H9 (cell line): ENCODE measurements at regions not wholly inside any gene's neighbourhood (a gene's known extent, or its start where the extent isn't known, plus 50 kb on each side); places are given as distances from the start of the nearest gene placed in this dataset.

Source experiments
- DNase-seq: peaks from one replicate; pipeline ENCODE4 v3.0.0-alpha.2; 2017
- H2AFZ ChIP-seq: one replicate; pipeline ENCODE4 v1.6.1; 2013; ENCODE audit warnings: mild to moderate bottlenecking, low read length, control low read depth, moderate library complexity
- H2AK5ac ChIP-seq: 2 replicates; pipeline ENCODE4 v1.6.1; 2013; ENCODE audit warnings: low read length, control low read depth, mixed read lengths; ENCODE audit not compliant: insufficient read length
- H2BK120ac ChIP-seq: one replicate; pipeline ENCODE4 v1.6.1; 2013; ENCODE audit warnings: low read depth, mild to moderate bottlenecking, low read length, control low read depth, inconsistent platforms; ENCODE audit not compliant: poor library complexity, severe bottlenecking
- H2BK12ac ChIP-seq: 2 replicates; pipeline ENCODE4 v1.6.1; 2013; ENCODE audit warnings: low read length, control low read depth, mixed read lengths, low read depth; ENCODE audit not compliant: insufficient read length
- H2BK15ac ChIP-seq: 2 replicates; pipeline ENCODE4 v1.6.1; 2013; ENCODE audit warnings: low read depth, low read length, control low read depth
- H2BK20ac ChIP-seq: one replicate; pipeline ENCODE4 v1.6.1; 2013; ENCODE audit warnings: low read depth, mild to moderate bottlenecking, low read length, control low read depth, inconsistent platforms; ENCODE audit not compliant: poor library complexity, severe bottlenecking
- H2BK5ac ChIP-seq: 2 replicates; pipeline ENCODE4 v1.6.1; 2013; ENCODE audit warnings: low read length, control low read depth, mixed read lengths; ENCODE audit not compliant: insufficient read length
- H3K14ac ChIP-seq: 2 replicates; pipeline ENCODE4 v1.6.1; 2013; ENCODE audit warnings: low read length, control low read depth; ENCODE audit not compliant: insufficient read depth
- H3K18ac ChIP-seq: 2 replicates; pipeline ENCODE4 v1.6.1; 2013; ENCODE audit warnings: low read depth, mild to moderate bottlenecking, mixed read lengths, low read length, control low read depth; ENCODE audit not compliant: insufficient read length
- H3K23ac ChIP-seq: 2 replicates; pipeline ENCODE4 v1.6.1; 2013; ENCODE audit warnings: low read length, control low read depth, mixed read lengths, low read depth; ENCODE audit not compliant: insufficient read length
- H3K23me2 ChIP-seq: 2 replicates; pipeline ENCODE4 v1.6.1; 2013; ENCODE audit warnings: low read depth, mild to moderate bottlenecking, mixed read lengths, low read length, control low read depth; ENCODE audit not compliant: insufficient read length, poor library complexity, severe bottlenecking
- H3K27ac ChIP-seq: 2 replicates; pipeline ENCODE4 v1.5.1; 2013; ENCODE audit warnings: low read length, control low read depth, mixed read lengths, low read depth; ENCODE audit not compliant: insufficient read length
- H3K27me3 ChIP-seq: 2 replicates; pipeline ENCODE4 v1.6.1; 2013; ENCODE audit warnings: low read length, control low read depth, inconsistent platforms; ENCODE audit not compliant: insufficient read depth
- H3K4ac ChIP-seq: 2 replicates; pipeline ENCODE4 v1.6.1; 2013; ENCODE audit warnings: low read depth, mild to moderate bottlenecking, control low read depth, inconsistent platforms, low read length, moderate library complexity
- H3K4me1 ChIP-seq: 2 replicates; pipeline ENCODE4 v1.6.1; 2013; ENCODE audit warnings: low read length, control low read depth, inconsistent platforms; ENCODE audit not compliant: insufficient read depth
- H3K4me2 ChIP-seq: 2 replicates; pipeline ENCODE4 v1.6.1; 2013; ENCODE audit warnings: low read length, control low read depth, mixed read lengths; ENCODE audit not compliant: insufficient read length, insufficient read depth
- H3K56ac ChIP-seq: 2 replicates; pipeline ENCODE4 v1.6.1; 2013; ENCODE audit warnings: low read depth, mild to moderate bottlenecking, mixed read lengths, low read length, control low read depth; ENCODE audit not compliant: insufficient read length
- H3K79me1 ChIP-seq: 2 replicates; pipeline ENCODE4 v1.6.1; 2013; ENCODE audit warnings: low read depth, mild to moderate bottlenecking, moderate library complexity, low read length, control low read depth, inconsistent platforms; ENCODE audit not compliant: insufficient read depth, poor library complexity, severe bottlenecking
- H3K79me2 ChIP-seq: 2 replicates; pipeline ENCODE4 v1.6.1; 2013; ENCODE audit warnings: low read length, control low read depth, inconsistent platforms; ENCODE audit not compliant: insufficient read depth
- H3K9ac ChIP-seq: 2 replicates; pipeline ENCODE4 v1.6.1; 2013; ENCODE audit warnings: low read length, control low read depth, mixed read lengths; ENCODE audit not compliant: insufficient read length; ENCODE audit errors: extremely low read depth
- H3K9me3 ChIP-seq: one replicate; pipeline ENCODE4 v1.6.1; 2013; ENCODE audit warnings: low read depth, low read length, inconsistent platforms; ENCODE audit not compliant: control insufficient read depth
- H3T11ph ChIP-seq: one replicate; pipeline ENCODE4 v1.6.1; 2013; ENCODE audit warnings: mild to moderate bottlenecking, low read length, control low read depth, inconsistent platforms
- H4K20me1 ChIP-seq: one replicate; pipeline ENCODE4 v1.6.1; 2013; ENCODE audit not compliant: control insufficient read depth, insufficient read length, insufficient read depth
- H4K5ac ChIP-seq: 2 replicates; pipeline ENCODE4 v1.6.1; 2013; ENCODE audit warnings: low read depth, mild to moderate bottlenecking, mixed read lengths, low read length, control low read depth; ENCODE audit not compliant: insufficient read length
- H4K8ac ChIP-seq: replicated peaks from 2 replicates; pipeline ENCODE4 v1.6.1; 2013; ENCODE audit warnings: low read length, control low read depth, mixed read lengths, low read depth; ENCODE audit not compliant: insufficient read length
- H4K91ac ChIP-seq: 2 replicates; pipeline ENCODE4 v1.6.1; 2013; ENCODE audit warnings: low read depth, mild to moderate bottlenecking, moderate library complexity, mixed read lengths, low read length, control low read depth; ENCODE audit not compliant: insufficient read length
- H3K27ac Mint-ChIP-seq, 3 experiments: 2 replicates in 2 of 3; 3 replicates in 1 of 3; pipeline ENCODE4 v1.8.0; 2020 to 2021; ENCODE audit warnings: mixed read lengths in 3 of 3, mild to moderate bottlenecking in 1 of 3, moderate library complexity in 1 of 3
- H3K27me3 Mint-ChIP-seq: 2 replicates; pipeline ENCODE4 v1.8.0; 2021; ENCODE audit warnings: low read depth, mild to moderate bottlenecking, moderate library complexity, mixed read lengths
- H3K36me3 Mint-ChIP-seq, 3 experiments: 2 replicates in 2 of 3; 3 replicates in 1 of 3; pipeline ENCODE4 v1.8.0; 2020 to 2021; ENCODE audit warnings: low read depth in 3 of 3, mixed read lengths in 3 of 3; ENCODE audit not compliant: insufficient read depth in 1 of 3
- H3K4me1 Mint-ChIP-seq, 2 experiments: 2 replicates each; pipeline ENCODE4 v1.8.0; 2020; ENCODE audit warnings: mixed read lengths in 2 of 2
- H3K4me3 Mint-ChIP-seq, 2 experiments: 2 replicates in 1 of 2; 3 replicates in 1 of 2; pipeline ENCODE4 v1.8.0; 2020 to 2021; ENCODE audit warnings: mild to moderate bottlenecking in 2 of 2, mixed read lengths in 2 of 2, moderate library complexity in 1 of 2
- H3K9me3 Mint-ChIP-seq, 2 experiments: 2 replicates in 1 of 2; 3 replicates in 1 of 2; pipeline ENCODE4 v1.8.0; 2020; ENCODE audit warnings: mild to moderate bottlenecking in 2 of 2, mixed read lengths in 2 of 2, moderate library complexity in 1 of 2
- CTCF ChIP-seq: fragments of 200-600 bp; sonication (generic); conservative IDR thresholded peaks from 3 replicates; pipeline ENCODE4 v1.8.0; 2021; ENCODE audit warnings: antibody characterized with exemption, mild to moderate bottlenecking
- WGBS: extraction: QIAGEN DNeasy Blood & Tissue Kit; methylation state at CpG from one replicate; pipeline ENCODE4 v1.1.7; 2013; ENCODE audit warnings: missing lambda C conversion rate, low lambda C conversion rate, mixed read lengths; ENCODE audit not compliant: insufficient read length; ENCODE audit errors: extremely low coverage; 5-methylcytosine and 5-hydroxymethylcytosine counted together

- H3K27ac ChIP-seq = no peak overlapping the region
- H3K27ac Mint-ChIP-seq = no peak overlapping the region
Observed at GRCh38 chr9:71271602-71272001, 150.2 kb upstream of the TRPM3 start.

More at GRCh38 chr9:71271602-71272001, 150.2 kb upstream of the TRPM3 start:
- DNase-seq = no peak
- H3K4me1 Mint-ChIP-seq = peaks cover 14 to 25% of the 10 kb centered on the region in 2 experiments
- H4K91ac ChIP-seq = no peak overlapping the region
- no peaks in the 10 kb centered on the region for H4K20me1 ChIP-seq
- H2BK5ac ChIP-seq = no peak overlapping the region
- no peak overlapping the region for H2BK120ac ChIP-seq
- no peaks in the 10 kb centered on the region for H3K79me1 ChIP-seq
- no peaks in the 10 kb centered on the region for H3K23me2 ChIP-seq
- H3K9ac ChIP-seq = no peak overlapping the region
- no CpG with 5 or more reads among the region's 5 CpGs for WGBS
- no peak overlapping the region for H2BK15ac ChIP-seq
- no peaks in the 10 kb centered on the region; the same call in 1 of the 2 replicates for H3K4me1 ChIP-seq
- no peak overlapping the region for H3T11ph ChIP-seq
- H3K36me3 Mint-ChIP-seq = no peaks in the 10 kb centered on the region
- H3K14ac ChIP-seq = no peak overlapping the region
- H3K18ac ChIP-seq = no peak overlapping the region
- no peak overlapping the region for H2BK20ac ChIP-seq
- no peak for TF ChIP-seq CTCF
- no peak overlapping the region for H2AK5ac ChIP-seq
- no peak overlapping the region for H2AFZ ChIP-seq
- no peak overlapping the region for H3K4ac ChIP-seq
- H3K56ac ChIP-seq = no peak overlapping the region
- H3K4me3 Mint-ChIP-seq = no peak overlapping the region
- no peaks in the 10 kb centered on the region for H3K9me3 Mint-ChIP-seq
- H3K23ac ChIP-seq = no peak overlapping the region
- no peak overlapping the region for H2BK12ac ChIP-seq
- H3K27me3 ChIP-seq = no peaks in the 10 kb centered on the region
- no peak overlapping the region for H4K8ac ChIP-seq
- no peak overlapping the region for H4K5ac ChIP-seq
- no peaks in the 10 kb centered on the region for H3K9me3 ChIP-seq
- no peaks in the 10 kb centered on the region for H3K79me2 ChIP-seq
- no peak overlapping the region for H3K4me2 ChIP-seq
- H3K27me3 Mint-ChIP-seq = no peaks in the 10 kb centered on the region
